H9 (cell line): ENCODE measurements at regions not wholly inside any gene's neighbourhood (a gene's known extent, or its start where the extent isn't known, plus 50 kb on each side); places are given as distances from the start of the nearest gene placed in this dataset.

Experiments
- DNase-seq: peaks from one replicate; pipeline ENCODE4 v3.0.0-alpha.2; 2017
- H2AFZ ChIP-seq: one replicate; pipeline ENCODE4 v1.6.1; 2013; ENCODE audit warnings: mild to moderate bottlenecking, low read length, control low read depth, moderate library complexity
- H2AK5ac ChIP-seq: 2 replicates; pipeline ENCODE4 v1.6.1; 2013; ENCODE audit warnings: low read length, control low read depth, mixed read lengths; ENCODE audit not compliant: insufficient read length
- H2BK120ac ChIP-seq: one replicate; pipeline ENCODE4 v1.6.1; 2013; ENCODE audit warnings: low read depth, mild to moderate bottlenecking, low read length, control low read depth, inconsistent platforms; ENCODE audit not compliant: poor library complexity, severe bottlenecking
- H2BK12ac ChIP-seq: 2 replicates; pipeline ENCODE4 v1.6.1; 2013; ENCODE audit warnings: low read length, control low read depth, mixed read lengths, low read depth; ENCODE audit not compliant: insufficient read length
- H2BK15ac ChIP-seq: 2 replicates; pipeline ENCODE4 v1.6.1; 2013; ENCODE audit warnings: low read depth, low read length, control low read depth
- H2BK20ac ChIP-seq: one replicate; pipeline ENCODE4 v1.6.1; 2013; ENCODE audit warnings: low read depth, mild to moderate bottlenecking, low read length, control low read depth, inconsistent platforms; ENCODE audit not compliant: poor library complexity, severe bottlenecking
- H2BK5ac ChIP-seq: 2 replicates; pipeline ENCODE4 v1.6.1; 2013; ENCODE audit warnings: low read length, control low read depth, mixed read lengths; ENCODE audit not compliant: insufficient read length
- H3K14ac ChIP-seq: 2 replicates; pipeline ENCODE4 v1.6.1; 2013; ENCODE audit warnings: low read length, control low read depth; ENCODE audit not compliant: insufficient read depth
- H3K18ac ChIP-seq: 2 replicates; pipeline ENCODE4 v1.6.1; 2013; ENCODE audit warnings: low read depth, mild to moderate bottlenecking, mixed read lengths, low read length, control low read depth; ENCODE audit not compliant: insufficient read length
- H3K23ac ChIP-seq: 2 replicates; pipeline ENCODE4 v1.6.1; 2013; ENCODE audit warnings: low read length, control low read depth, mixed read lengths, low read depth; ENCODE audit not compliant: insufficient read length
- H3K23me2 ChIP-seq: 2 replicates; pipeline ENCODE4 v1.6.1; 2013; ENCODE audit warnings: low read depth, mild to moderate bottlenecking, mixed read lengths, low read length, control low read depth; ENCODE audit not compliant: insufficient read length, poor library complexity, severe bottlenecking
- H3K27ac ChIP-seq: 2 replicates; pipeline ENCODE4 v1.5.1; 2013; ENCODE audit warnings: low read length, control low read depth, mixed read lengths, low read depth; ENCODE audit not compliant: insufficient read length
- H3K27me3 ChIP-seq: 2 replicates; pipeline ENCODE4 v1.6.1; 2013; ENCODE audit warnings: low read length, control low read depth, inconsistent platforms; ENCODE audit not compliant: insufficient read depth
- H3K4ac ChIP-seq: 2 replicates; pipeline ENCODE4 v1.6.1; 2013; ENCODE audit warnings: low read depth, mild to moderate bottlenecking, control low read depth, inconsistent platforms, low read length, moderate library complexity
- H3K4me1 ChIP-seq: 2 replicates; pipeline ENCODE4 v1.6.1; 2013; ENCODE audit warnings: low read length, control low read depth, inconsistent platforms; ENCODE audit not compliant: insufficient read depth
- H3K4me2 ChIP-seq: 2 replicates; pipeline ENCODE4 v1.6.1; 2013; ENCODE audit warnings: low read length, control low read depth, mixed read lengths; ENCODE audit not compliant: insufficient read length, insufficient read depth
- H3K56ac ChIP-seq: 2 replicates; pipeline ENCODE4 v1.6.1; 2013; ENCODE audit warnings: low read depth, mild to moderate bottlenecking, mixed read lengths, low read length, control low read depth; ENCODE audit not compliant: insufficient read length
- H3K79me1 ChIP-seq: 2 replicates; pipeline ENCODE4 v1.6.1; 2013; ENCODE audit warnings: low read depth, mild to moderate bottlenecking, moderate library complexity, low read length, control low read depth, inconsistent platforms; ENCODE audit not compliant: insufficient read depth, poor library complexity, severe bottlenecking
- H3K79me2 ChIP-seq: 2 replicates; pipeline ENCODE4 v1.6.1; 2013; ENCODE audit warnings: low read length, control low read depth, inconsistent platforms; ENCODE audit not compliant: insufficient read depth
- H3K9ac ChIP-seq: 2 replicates; pipeline ENCODE4 v1.6.1; 2013; ENCODE audit warnings: low read length, control low read depth, mixed read lengths; ENCODE audit not compliant: insufficient read length; ENCODE audit errors: extremely low read depth
- H3K9me3 ChIP-seq: one replicate; pipeline ENCODE4 v1.6.1; 2013; ENCODE audit warnings: low read depth, low read length, inconsistent platforms; ENCODE audit not compliant: control insufficient read depth
- H3T11ph ChIP-seq: one replicate; pipeline ENCODE4 v1.6.1; 2013; ENCODE audit warnings: mild to moderate bottlenecking, low read length, control low read depth, inconsistent platforms
- H4K20me1 ChIP-seq: one replicate; pipeline ENCODE4 v1.6.1; 2013; ENCODE audit not compliant: control insufficient read depth, insufficient read length, insufficient read depth
- H4K5ac ChIP-seq: 2 replicates; pipeline ENCODE4 v1.6.1; 2013; ENCODE audit warnings: low read depth, mild to moderate bottlenecking, mixed read lengths, low read length, control low read depth; ENCODE audit not compliant: insufficient read length
- H4K8ac ChIP-seq: replicated peaks from 2 replicates; pipeline ENCODE4 v1.6.1; 2013; ENCODE audit warnings: low read length, control low read depth, mixed read lengths, low read depth; ENCODE audit not compliant: insufficient read length
- H4K91ac ChIP-seq: 2 replicates; pipeline ENCODE4 v1.6.1; 2013; ENCODE audit warnings: low read depth, mild to moderate bottlenecking, moderate library complexity, mixed read lengths, low read length, control low read depth; ENCODE audit not compliant: insufficient read length
- H3K27ac Mint-ChIP-seq, 3 experiments: 2 replicates in 2 of 3; 3 replicates in 1 of 3; pipeline ENCODE4 v1.8.0; 2020 to 2021; ENCODE audit warnings: mixed read lengths in 3 of 3, mild to moderate bottlenecking in 1 of 3, moderate library complexity in 1 of 3
- H3K27me3 Mint-ChIP-seq: 2 replicates; pipeline ENCODE4 v1.8.0; 2021; ENCODE audit warnings: low read depth, mild to moderate bottlenecking, moderate library complexity, mixed read lengths
- H3K36me3 Mint-ChIP-seq, 3 experiments: 2 replicates in 2 of 3; 3 replicates in 1 of 3; pipeline ENCODE4 v1.8.0; 2020 to 2021; ENCODE audit warnings: low read depth in 3 of 3, mixed read lengths in 3 of 3; ENCODE audit not compliant: insufficient read depth in 1 of 3
- H3K4me1 Mint-ChIP-seq, 2 experiments: 2 replicates each; pipeline ENCODE4 v1.8.0; 2020; ENCODE audit warnings: mixed read lengths in 2 of 2
- H3K4me3 Mint-ChIP-seq, 2 experiments: 2 replicates in 1 of 2; 3 replicates in 1 of 2; pipeline ENCODE4 v1.8.0; 2020 to 2021; ENCODE audit warnings: mild to moderate bottlenecking in 2 of 2, mixed read lengths in 2 of 2, moderate library complexity in 1 of 2
- H3K9me3 Mint-ChIP-seq, 2 experiments: 2 replicates in 1 of 2; 3 replicates in 1 of 2; pipeline ENCODE4 v1.8.0; 2020; ENCODE audit warnings: mild to moderate bottlenecking in 2 of 2, mixed read lengths in 2 of 2, moderate library complexity in 1 of 2
- WGBS: extraction: QIAGEN DNeasy Blood & Tissue Kit; methylation state at CpG from one replicate; pipeline ENCODE4 v1.1.7; 2013; ENCODE audit warnings: missing lambda C conversion rate, low lambda C conversion rate, mixed read lengths; ENCODE audit not compliant: insufficient read length; ENCODE audit errors: extremely low coverage; 5-methylcytosine and 5-hydroxymethylcytosine counted together
- TF ChIP-seq, protein P1 (sequence below): fragments of 200-600 bp; sonication (generic); conservative IDR thresholded peaks from 3 replicates; pipeline ENCODE4 v1.8.0; 2021; ENCODE audit warnings: antibody characterized with exemption, mild to moderate bottlenecking

DNA sequence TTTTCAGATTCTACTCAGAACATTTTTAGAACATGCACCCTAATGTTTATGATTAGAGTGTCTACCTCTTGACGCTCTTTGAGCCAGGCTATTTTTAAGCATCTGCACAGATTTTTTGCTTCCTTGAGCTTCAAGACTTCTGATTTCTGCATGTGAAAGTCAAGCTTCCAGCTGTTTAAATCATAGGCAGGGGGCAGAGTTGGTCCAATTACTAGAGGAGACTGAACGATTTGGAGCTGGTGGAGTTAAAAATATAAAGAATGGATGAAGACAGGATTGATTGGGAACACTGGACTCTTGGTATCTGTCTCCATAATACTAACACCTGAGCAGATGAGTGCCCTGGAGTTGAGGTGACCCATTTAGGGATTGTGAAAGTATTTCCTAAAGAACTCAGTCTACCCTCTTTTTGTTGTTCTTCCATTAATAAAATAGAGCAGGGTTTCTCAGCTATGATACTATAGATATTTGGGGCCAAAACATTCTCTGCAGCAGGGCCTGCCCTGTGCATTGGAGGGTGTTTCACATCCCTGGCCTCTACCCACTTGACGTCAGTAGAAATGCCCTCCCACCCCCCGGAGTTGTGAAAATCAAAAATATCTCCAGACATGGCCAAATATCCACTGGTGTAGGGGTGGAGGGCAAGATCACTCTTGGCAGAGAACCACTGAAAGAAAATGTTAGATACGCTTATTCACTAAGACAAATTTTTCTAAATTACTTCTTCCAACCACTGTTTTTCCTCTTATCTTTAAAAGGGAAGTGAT lies 160.1 kb downstream of the COG6 start:
- Histone ChIP-seq H3K23ac (no peak overlapping the region), H2BK5ac (no peak overlapping the region), H3K4me1 (peaks cover 4% of the 10 kb centered on the region; the same call in 1 of the 2 replicates), H2BK20ac (no peak overlapping the region), H3K27ac (no peak overlapping the region), H2BK15ac (no peak overlapping the region), H2BK12ac (no peak overlapping the region), H3K14ac (no peak overlapping the region), H3K79me2 (no peaks in the 10 kb centered on the region), H4K8ac (no peak overlapping the region), H2BK120ac (no peak overlapping the region), H3K9ac (no peak overlapping the region), H3T11ph (no peak overlapping the region), H3K23me2 (no peaks in the 10 kb centered on the region), H3K4ac (no peak overlapping the region), H4K20me1 (no peaks in the 10 kb centered on the region), H4K5ac (no peak overlapping the region), H3K79me1 (no peaks in the 10 kb centered on the region), H3K18ac (no peak overlapping the region), H2AFZ (no peak overlapping the region), H3K4me2 (no peak overlapping the region), H3K9me3 (no peaks in the 10 kb centered on the region), H3K27me3 (no peaks in the 10 kb centered on the region), H3K56ac (no peak overlapping the region), H4K91ac (no peak overlapping the region), H2AK5ac (no peak overlapping the region)
- Mint-ChIP-seq H3K27me3 (no peaks in the 10 kb centered on the region), H3K36me3 (no peaks in the 10 kb centered on the region), H3K9me3 (no peaks in the 10 kb centered on the region), H3K4me1 (peaks cover 10 to 11% of the 10 kb centered on the region in 2 experiments), H3K27ac (no peak overlapping the region), H3K4me3 (no peak overlapping the region)
- TF ChIP-seq, protein P1, sequence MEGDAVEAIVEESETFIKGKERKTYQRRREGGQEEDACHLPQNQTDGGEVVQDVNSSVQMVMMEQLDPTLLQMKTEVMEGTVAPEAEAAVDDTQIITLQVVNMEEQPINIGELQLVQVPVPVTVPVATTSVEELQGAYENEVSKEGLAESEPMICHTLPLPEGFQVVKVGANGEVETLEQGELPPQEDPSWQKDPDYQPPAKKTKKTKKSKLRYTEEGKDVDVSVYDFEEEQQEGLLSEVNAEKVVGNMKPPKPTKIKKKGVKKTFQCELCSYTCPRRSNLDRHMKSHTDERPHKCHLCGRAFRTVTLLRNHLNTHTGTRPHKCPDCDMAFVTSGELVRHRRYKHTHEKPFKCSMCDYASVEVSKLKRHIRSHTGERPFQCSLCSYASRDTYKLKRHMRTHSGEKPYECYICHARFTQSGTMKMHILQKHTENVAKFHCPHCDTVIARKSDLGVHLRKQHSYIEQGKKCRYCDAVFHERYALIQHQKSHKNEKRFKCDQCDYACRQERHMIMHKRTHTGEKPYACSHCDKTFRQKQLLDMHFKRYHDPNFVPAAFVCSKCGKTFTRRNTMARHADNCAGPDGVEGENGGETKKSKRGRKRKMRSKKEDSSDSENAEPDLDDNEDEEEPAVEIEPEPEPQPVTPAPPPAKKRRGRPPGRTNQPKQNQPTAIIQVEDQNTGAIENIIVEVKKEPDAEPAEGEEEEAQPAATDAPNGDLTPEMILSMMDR = no peak
- WGBS = no CpG with 5 or more reads among the region's 5 CpGs
- no peak for DNase-seq
